RWPE2 (cell line): ENCODE measurements at regions not wholly inside any gene's neighbourhood (a gene's known extent, or its start where the extent isn't known, plus 50 kb on each side); places are given as distances from the start of the nearest gene placed in this dataset.

Source experiments
- ATAC-seq: fragments of 200-7000 bp; cut with Tn5 transposase; 3 replicates; pipeline ENCODE4 v1.9.1; 2021; ENCODE audit warnings: low read depth
- DNase-seq: peaks from one replicate; pipeline ENCODE4 v3.0.0-alpha.2; 2020; ENCODE audit warnings: low spot score
- H3K27ac ChIP-seq: fragments of 450-650 bp; 2 replicates; pipeline ENCODE4 v1.5.1; 2017; ENCODE audit warnings: mild to moderate bottlenecking; ENCODE audit not compliant: poor library complexity, severe bottlenecking
- H3K27me3 ChIP-seq: fragments of 250-450 bp; sonication (Bioruptor Pico); 2 replicates; pipeline ENCODE4 v1.5.1; 2021; ENCODE audit warnings: mild to moderate bottlenecking, moderate library complexity; ENCODE audit not compliant: insufficient read depth, poor library complexity, severe bottlenecking
- H3K36me3 ChIP-seq: fragments of 250-450 bp; sonication (Bioruptor Pico); 2 replicates; pipeline ENCODE4 v1.5.1; 2020; ENCODE audit warnings: low read depth, mild to moderate bottlenecking, moderate library complexity
- H3K4me1 ChIP-seq: fragments of 250-450 bp; sonication (Bioruptor Pico); 2 replicates; pipeline ENCODE4 v1.5.1; 2021; ENCODE audit warnings: mild to moderate bottlenecking, moderate library complexity; ENCODE audit not compliant: insufficient read depth, poor library complexity, severe bottlenecking
- H3K4me3 ChIP-seq: fragments of 250-450 bp; sonication (Bioruptor Pico); 2 replicates; pipeline ENCODE4 v1.5.1; 2021; ENCODE audit warnings: mild to moderate bottlenecking, moderate library complexity; ENCODE audit not compliant: severe bottlenecking
- H3K9me3 ChIP-seq: fragments of 250-450 bp; sonication (Bioruptor Pico); 2 replicates; pipeline ENCODE4 v1.5.1; 2021; ENCODE audit warnings: mild to moderate bottlenecking, moderate library complexity; ENCODE audit not compliant: severe bottlenecking
- CTCF ChIP-seq: fragments of 450-650 bp; IDR thresholded peaks from one replicate; pipeline ENCODE4 v1.5.1; 2017; ENCODE audit warnings: mild to moderate bottlenecking, moderate library complexity; ENCODE audit not compliant: poor library complexity, severe bottlenecking

DNA sequence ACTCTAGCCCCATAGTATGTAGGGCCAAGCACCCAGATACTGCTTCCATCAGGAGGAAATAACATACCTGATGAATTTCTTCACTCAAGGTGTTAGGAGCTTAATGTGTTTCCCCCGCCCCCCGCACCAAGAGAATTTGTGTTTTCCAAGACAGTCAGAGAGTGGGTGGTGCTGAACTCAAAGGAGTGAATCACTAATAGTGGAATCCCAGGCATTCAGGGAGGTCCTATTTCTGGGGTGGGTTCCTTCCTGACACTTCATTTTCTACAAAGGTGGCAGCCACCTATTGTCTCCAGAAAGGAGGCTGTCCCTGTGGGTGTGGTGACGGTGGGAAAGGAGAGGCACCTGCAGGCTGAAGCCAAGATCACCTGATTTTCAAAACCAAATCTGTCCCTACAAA, 50.8 kb upstream of the ELF5 start:
- Histone ChIP-seq H3K36me3 (no peaks in the 10 kb centered on the region), H3K4me1 (peaks cover 13% of the 10 kb centered on the region), H3K27me3 (no peaks in the 10 kb centered on the region), H3K27ac (peak overlapping the region; percentile 28), H3K4me3 (no peak overlapping the region), H3K9me3 (no peaks in the 10 kb centered on the region)
- DNase-seq (peak; percentile 65), ATAC-seq (peak; percentile 95)
- TF ChIP-seq CTCF, result no peak

DNA sequence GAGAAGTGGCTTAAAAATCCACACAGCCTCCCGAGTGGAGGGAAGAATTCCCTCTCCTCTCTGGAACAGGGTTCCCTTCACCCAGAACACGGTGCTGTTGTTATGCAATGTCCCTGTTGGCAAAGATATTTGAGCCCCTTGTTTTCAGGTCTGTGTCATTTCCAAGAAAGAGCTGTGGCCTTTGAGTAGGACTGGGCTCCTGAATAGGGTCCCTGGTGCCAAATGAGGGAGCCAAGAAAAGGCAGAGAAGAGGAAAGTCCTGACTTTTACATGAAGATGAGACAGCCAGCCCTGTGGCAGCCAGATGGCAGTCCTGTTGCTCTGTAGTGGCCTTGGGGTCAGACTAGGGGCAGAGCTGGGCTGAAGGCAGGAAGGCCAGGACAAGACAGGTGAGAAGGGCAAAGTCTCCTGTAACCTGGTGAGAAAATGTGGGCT, 51.2 kb upstream of the ELF5 start:
- H3K36me3 ChIP-seq, result no peaks in the 10 kb centered on the region
- no peaks in the 10 kb centered on the region for H3K27me3 ChIP-seq
- DNase-seq, result no peak
- no peak overlapping the region for H3K4me3 ChIP-seq
- no peak for TF ChIP-seq CTCF
- H3K9me3 ChIP-seq, result no peaks in the 10 kb centered on the region
- no peak for ATAC-seq
- peak overlapping the region; percentile 28 for H3K27ac ChIP-seq
- H3K4me1 ChIP-seq, result peaks cover 13% of the 10 kb centered on the region

DNA sequence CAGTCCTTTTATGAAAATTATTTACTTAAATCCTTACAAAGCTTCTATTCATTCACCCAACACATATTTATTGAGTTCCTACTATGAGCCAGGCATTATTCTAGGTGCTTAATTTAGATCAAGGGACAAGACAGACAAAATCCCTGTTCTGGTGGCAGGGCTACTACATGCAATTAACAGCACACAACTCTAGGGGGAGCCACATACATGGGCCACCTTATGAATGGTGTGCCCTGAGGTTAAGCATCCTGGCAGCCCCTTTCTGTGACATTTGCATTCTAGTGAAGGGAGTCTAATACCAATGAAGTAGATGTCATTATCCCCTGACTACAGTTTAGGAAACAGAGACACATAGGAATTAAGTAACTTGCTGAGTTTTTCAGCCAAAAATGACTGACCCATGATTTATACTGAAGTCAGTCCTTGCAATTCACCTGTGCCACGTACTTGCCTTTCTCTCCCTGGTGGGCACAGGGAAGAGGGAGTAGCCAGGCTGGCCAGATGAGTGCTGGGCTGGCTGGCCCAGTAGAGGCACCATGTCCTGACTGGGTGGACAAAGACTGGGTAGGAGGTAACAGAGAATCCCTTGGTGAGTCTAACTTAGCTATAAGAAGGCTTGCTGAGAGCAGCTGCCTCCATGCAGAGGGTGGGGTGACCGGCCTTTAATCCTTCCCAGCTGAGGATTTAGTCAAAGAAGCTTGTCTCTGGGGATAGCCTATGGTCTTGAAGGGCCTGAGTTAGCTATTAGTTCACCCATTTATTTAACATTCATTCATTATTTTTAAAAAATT, 52.0 kb upstream of the ELF5 start:
- DNase-seq, result no peak
- Histone ChIP-seq H3K27me3 (no peaks in the 10 kb centered on the region), H3K9me3 (no peaks in the 10 kb centered on the region), H3K36me3 (no peaks in the 10 kb centered on the region), H3K4me3 (no peak overlapping the region), H3K27ac (peak overlapping the region; percentile 28), H3K4me1 (peaks cover 13% of the 10 kb centered on the region)
- TF ChIP-seq CTCF, result peak; percentile 13
- no peak for ATAC-seq

DNA sequence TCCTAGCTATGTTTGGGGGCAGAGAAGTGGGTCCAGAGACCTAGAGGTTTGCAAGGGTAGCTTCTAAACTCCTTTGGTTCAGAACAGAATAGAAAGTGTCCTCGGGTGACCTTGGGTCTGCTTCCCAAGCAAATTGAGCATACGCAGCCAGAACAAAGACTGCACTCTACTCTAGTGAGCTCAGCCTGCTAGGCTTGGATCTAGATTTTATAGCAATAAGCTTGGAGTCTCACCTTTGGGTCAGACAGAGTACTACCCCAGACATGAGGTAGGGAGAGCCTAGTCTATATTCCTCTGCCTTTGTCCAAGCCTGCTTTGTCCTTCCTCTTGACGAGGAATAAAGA, 52.6 kb upstream of the ELF5 start:
- no peak for DNase-seq
- Histone ChIP-seq H3K4me1 (peaks cover 13% of the 10 kb centered on the region), H3K36me3 (no peaks in the 10 kb centered on the region), H3K4me3 (no peak overlapping the region), H3K27me3 (no peaks in the 10 kb centered on the region), H3K9me3 (no peaks in the 10 kb centered on the region), H3K27ac (no peak overlapping the region)
- ATAC-seq, result no peak
- no peak for TF ChIP-seq CTCF

- Histone ChIP-seq H3K36me3 (no peaks in the 10 kb centered on the region), H3K4me3 (no peak overlapping the region), H3K4me1 (peaks cover 13% of the 10 kb centered on the region), H3K9me3 (no peaks in the 10 kb centered on the region), H3K27me3 (no peaks in the 10 kb centered on the region), H3K27ac (no peak overlapping the region)
- ATAC-seq (no peak), DNase-seq (no peak)
- no peak for TF ChIP-seq CTCF
These were observed 53.1 kb upstream of the ELF5 start for GRCh38 chr11:34566736-34567135.
